GM12878 (cell line): ENCODE measurements at regions not wholly inside any gene's neighbourhood (a gene's known extent, or its start where the extent isn't known, plus 50 kb on each side); places are given as distances from the start of the nearest gene placed in this dataset.

Source experiments
- FOS ChIP-seq: IDR thresholded peaks from 3 replicates; pipeline ENCODE4 v1.6.1; 2011; ENCODE audit warnings: borderline replicate concordance; ENCODE audit not compliant: insufficient read length; ENCODE audit errors: extremely low read depth
- HDAC2 ChIP-seq: fragments of 200-600 bp; sonication (generic); IDR thresholded peaks from 2 replicates; pipeline ENCODE4 v1.6.1; 2017
- KDM1A ChIP-seq: fragments of 200-600 bp; sonication (generic); IDR thresholded peaks from 2 replicates; pipeline ENCODE4 v1.6.1; 2016; ENCODE audit warnings: borderline replicate concordance
- LARP7 ChIP-seq: fragments of 450-650 bp; IDR thresholded peaks from 2 replicates; pipeline ENCODE4 v1.6.1; 2017; ENCODE audit warnings: mild to moderate bottlenecking
- NRF1 ChIP-seq: conservative IDR thresholded peaks from 2 replicates; pipeline ENCODE4 v1.6.1; 2011; ENCODE audit warnings: mild to moderate bottlenecking, low read depth, low read length, improper control_type of control experiment
- RBBP5 ChIP-seq: fragments of 200-600 bp; sonication (generic); conservative IDR thresholded peaks from 2 replicates; pipeline ENCODE4 v1.6.1; 2016
- RELB ChIP-seq: fragments of 450-650 bp; IDR thresholded peaks from 2 replicates; pipeline ENCODE4 v1.6.1; 2017; ENCODE audit warnings: low read depth, mild to moderate bottlenecking, moderate library complexity
- RUNX3 ChIP-seq: IDR thresholded peaks from 2 replicates; pipeline ENCODE4 v1.6.1; 2012; ENCODE audit warnings: low read length, inconsistent platforms
- SMC3 ChIP-seq: IDR thresholded peaks from 2 replicates; pipeline ENCODE4 v1.6.1; 2011; ENCODE audit warnings: low read length, improper control_type of control experiment, borderline replicate concordance
- STAT1 ChIP-seq: fragments of 450-650 bp; conservative IDR thresholded peaks from 2 replicates; pipeline ENCODE4 v1.6.1; 2014; ENCODE audit warnings: antibody characterized with exemption, mild to moderate bottlenecking
- TARDBP ChIP-seq: IDR thresholded peaks from 2 replicates; pipeline ENCODE4 v1.6.1; 2016; ENCODE audit warnings: borderline replicate concordance
- USF1 ChIP-seq: IDR thresholded peaks from 2 replicates; pipeline ENCODE4 v1.6.1; 2011; ENCODE audit warnings: borderline replicate concordance, low read depth, mild to moderate bottlenecking, moderate library complexity, mixed read lengths, low read length; ENCODE audit not compliant: insufficient read depth; ENCODE audit errors: extremely low read length
- ZBED1 ChIP-seq: IDR thresholded peaks from 2 replicates; pipeline ENCODE4 v1.6.1; 2016; ENCODE audit warnings: borderline replicate concordance
- ZNF24 ChIP-seq: fragments of 450-650 bp; IDR thresholded peaks from 2 replicates; pipeline ENCODE4 v1.6.1; 2017; ENCODE audit warnings: antibody characterized with exemption, mild to moderate bottlenecking
- ZSCAN29 ChIP-seq: fragments of 450-650 bp; IDR thresholded peaks from 2 replicates; pipeline ENCODE4 v1.6.1; 2017; ENCODE audit warnings: mild to moderate bottlenecking, moderate library complexity
- TF ChIP-seq, protein P1 (sequence below), 3 experiments: IDR thresholded peaks in 2 of 3; conservative IDR thresholded peaks in 1 of 3; 2 replicates each; pipeline ENCODE4 v1.5.1; 2011; ENCODE audit warnings: low read depth in 3 of 3, low read length in 3 of 3, mild to moderate bottlenecking in 3 of 3, control low read depth in 2 of 3, moderate library complexity in 2 of 3, inconsistent platforms in 1 of 3, mixed read lengths in 1 of 3; ENCODE audit not compliant: control insufficient read depth in 2 of 3, insufficient read depth in 1 of 3; ENCODE audit errors: extremely low read depth in 1 of 3
- TF ChIP-seq, protein P2 (sequence below): fragments of 450-650 bp; IDR thresholded peaks from 2 replicates; pipeline ENCODE4 v1.6.1; 2016; ENCODE audit warnings: mild to moderate bottlenecking
- TF ChIP-seq, protein P3 (sequence below): fragments of 150-350 bp; IDR thresholded peaks from 2 replicates; pipeline ENCODE4 v1.6.1; 2014; ENCODE audit warnings: mild to moderate bottlenecking, low read depth, low read length

DNA sequence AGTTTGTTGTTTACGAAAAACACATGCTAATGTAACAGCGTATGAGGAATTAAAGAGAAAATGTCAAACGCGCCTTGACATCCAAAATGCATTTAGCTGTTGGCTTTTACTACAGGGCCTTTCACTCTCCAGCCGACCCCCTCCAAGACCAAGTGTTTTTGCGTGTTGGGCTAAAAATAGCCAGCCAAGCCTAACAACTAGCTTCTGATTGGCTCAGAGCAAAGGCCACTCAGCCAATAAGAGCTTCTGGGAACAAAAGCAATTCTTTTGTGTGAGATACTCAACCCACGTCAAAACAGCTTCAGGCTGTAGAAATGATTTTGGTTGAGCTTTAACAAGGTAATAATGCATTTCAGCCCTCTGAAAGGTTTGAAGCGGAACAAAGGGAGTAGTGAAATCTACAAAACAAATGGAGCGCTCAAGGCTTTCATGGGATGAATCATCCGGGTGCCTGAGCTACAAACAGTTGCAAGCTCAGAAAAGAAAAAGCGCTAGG is 198.7 kb upstream of the DCN start (continued):
- TF ChIP-seq HDAC2 (no peak), LARP7 (no peak), NRF1 (no peak), USF1 (no peak), RUNX3 (0 out of 2 replicates have a peak, but pooled peaks have one; percentile 10), RBBP5 (no peak), ZNF24 (peak; percentile 79), STAT1 (no peak), TARDBP (no peak), RELB (no peak), ZSCAN29 (no peak), KDM1A (no peak), SMC3 (no peak), ZBED1 (no peak), FOS (peak; percentile 18)
- TF ChIP-seq, protein P1, sequence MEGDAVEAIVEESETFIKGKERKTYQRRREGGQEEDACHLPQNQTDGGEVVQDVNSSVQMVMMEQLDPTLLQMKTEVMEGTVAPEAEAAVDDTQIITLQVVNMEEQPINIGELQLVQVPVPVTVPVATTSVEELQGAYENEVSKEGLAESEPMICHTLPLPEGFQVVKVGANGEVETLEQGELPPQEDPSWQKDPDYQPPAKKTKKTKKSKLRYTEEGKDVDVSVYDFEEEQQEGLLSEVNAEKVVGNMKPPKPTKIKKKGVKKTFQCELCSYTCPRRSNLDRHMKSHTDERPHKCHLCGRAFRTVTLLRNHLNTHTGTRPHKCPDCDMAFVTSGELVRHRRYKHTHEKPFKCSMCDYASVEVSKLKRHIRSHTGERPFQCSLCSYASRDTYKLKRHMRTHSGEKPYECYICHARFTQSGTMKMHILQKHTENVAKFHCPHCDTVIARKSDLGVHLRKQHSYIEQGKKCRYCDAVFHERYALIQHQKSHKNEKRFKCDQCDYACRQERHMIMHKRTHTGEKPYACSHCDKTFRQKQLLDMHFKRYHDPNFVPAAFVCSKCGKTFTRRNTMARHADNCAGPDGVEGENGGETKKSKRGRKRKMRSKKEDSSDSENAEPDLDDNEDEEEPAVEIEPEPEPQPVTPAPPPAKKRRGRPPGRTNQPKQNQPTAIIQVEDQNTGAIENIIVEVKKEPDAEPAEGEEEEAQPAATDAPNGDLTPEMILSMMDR (IDR thresholded peaks at IDR 0.05 in 2 of 3, conservative IDR thresholded peaks at IDR 0.05 in 1 of 3; ENCODE audit: control insufficient read depth in 2 of 3, extremely low read depth in 1 of 3, insufficient read depth in 1 of 3, low read depth in 3 of 3, low read length in 3 of 3) = no peak
- TF ChIP-seq, protein P2, sequence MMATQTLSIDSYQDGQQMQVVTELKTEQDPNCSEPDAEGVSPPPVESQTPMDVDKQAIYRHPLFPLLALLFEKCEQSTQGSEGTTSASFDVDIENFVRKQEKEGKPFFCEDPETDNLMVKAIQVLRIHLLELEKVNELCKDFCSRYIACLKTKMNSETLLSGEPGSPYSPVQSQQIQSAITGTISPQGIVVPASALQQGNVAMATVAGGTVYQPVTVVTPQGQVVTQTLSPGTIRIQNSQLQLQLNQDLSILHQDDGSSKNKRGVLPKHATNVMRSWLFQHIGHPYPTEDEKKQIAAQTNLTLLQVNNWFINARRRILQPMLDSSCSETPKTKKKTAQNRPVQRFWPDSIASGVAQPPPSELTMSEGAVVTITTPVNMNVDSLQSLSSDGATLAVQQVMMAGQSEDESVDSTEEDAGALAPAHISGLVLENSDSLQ = no peak
- TF ChIP-seq, protein P3, sequence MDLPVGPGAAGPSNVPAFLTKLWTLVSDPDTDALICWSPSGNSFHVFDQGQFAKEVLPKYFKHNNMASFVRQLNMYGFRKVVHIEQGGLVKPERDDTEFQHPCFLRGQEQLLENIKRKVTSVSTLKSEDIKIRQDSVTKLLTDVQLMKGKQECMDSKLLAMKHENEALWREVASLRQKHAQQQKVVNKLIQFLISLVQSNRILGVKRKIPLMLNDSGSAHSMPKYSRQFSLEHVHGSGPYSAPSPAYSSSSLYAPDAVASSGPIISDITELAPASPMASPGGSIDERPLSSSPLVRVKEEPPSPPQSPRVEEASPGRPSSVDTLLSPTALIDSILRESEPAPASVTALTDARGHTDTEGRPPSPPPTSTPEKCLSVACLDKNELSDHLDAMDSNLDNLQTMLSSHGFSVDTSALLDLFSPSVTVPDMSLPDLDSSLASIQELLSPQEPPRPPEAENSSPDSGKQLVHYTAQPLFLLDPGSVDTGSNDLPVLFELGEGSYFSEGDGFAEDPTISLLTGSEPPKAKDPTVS = no peak
